Neutrophil (primary cell): ENCODE measurements at regions not wholly inside any gene's neighbourhood (a gene's known extent, or its start where the extent isn't known, plus 50 kb on each side); places are given as distances from the start of the nearest gene placed in this dataset.

Experiments used
- H3K27ac ChIP-seq: fragments of 200-600 bp; sonication (generic); 2 replicates; pipeline ENCODE4 v1.5.1; 2016; ENCODE audit warnings: mild to moderate bottlenecking, moderate library complexity
- H3K27me3 ChIP-seq: fragments of 200-600 bp; sonication (generic); 2 replicates; pipeline ENCODE4 v1.6.0; 2016; ENCODE audit warnings: mild to moderate bottlenecking
- H3K36me3 ChIP-seq: fragments of 200-600 bp; sonication (generic); 2 replicates; pipeline ENCODE4 v1.5.1; 2017
- H3K4me1 ChIP-seq, 2 experiments: fragments of 200-600 bp in 1 of 2; sonication (generic) in 1 of 2; 1 replicate in 1 of 2; 2 replicates in 1 of 2; pipeline versions ENCODE4 v1.5.1 to v1.6.1; 2013 to 2016; ENCODE audit warnings: low read depth in 1 of 2, low read length in 1 of 2, mild to moderate bottlenecking in 1 of 2, moderate library complexity in 1 of 2; ENCODE audit not compliant: control insufficient read depth in 1 of 2, insufficient read depth in 1 of 2
- H3K4me3 ChIP-seq, 2 experiments: fragments of 200-600 bp in 1 of 2; sonication (generic) in 1 of 2; 1 replicate in 1 of 2; 2 replicates in 1 of 2; pipeline ENCODE4 v1.5.1; 2013 to 2016; ENCODE audit warnings: low read depth in 1 of 2, low read length in 1 of 2, mild to moderate bottlenecking in 1 of 2, moderate library complexity in 1 of 2
- H3K9me3 ChIP-seq: fragments of 200-600 bp; sonication (generic); 2 replicates; pipeline ENCODE4 v1.5.1; 2016
- TF ChIP-seq, protein P1 (sequence below): fragments of 200-600 bp; sonication (generic); IDR thresholded peaks from 2 replicates; pipeline ENCODE4 v1.5.1; 2016; ENCODE audit warnings: antibody characterized with exemption

GRCh38 chr13:107209824-107210722 lies 642.1 kb upstream of the ARGLU1 start:
- Histone ChIP-seq H3K9me3 (no peaks in the 10 kb centered on the region), H3K4me3 (no peak overlapping the region), H3K4me1 (no peaks in the 10 kb centered on the region), H3K27ac (no peak overlapping the region), H3K27me3 (no peaks in the 10 kb centered on the region), H3K36me3 (no peaks in the 10 kb centered on the region)
- TF ChIP-seq, protein P1, sequence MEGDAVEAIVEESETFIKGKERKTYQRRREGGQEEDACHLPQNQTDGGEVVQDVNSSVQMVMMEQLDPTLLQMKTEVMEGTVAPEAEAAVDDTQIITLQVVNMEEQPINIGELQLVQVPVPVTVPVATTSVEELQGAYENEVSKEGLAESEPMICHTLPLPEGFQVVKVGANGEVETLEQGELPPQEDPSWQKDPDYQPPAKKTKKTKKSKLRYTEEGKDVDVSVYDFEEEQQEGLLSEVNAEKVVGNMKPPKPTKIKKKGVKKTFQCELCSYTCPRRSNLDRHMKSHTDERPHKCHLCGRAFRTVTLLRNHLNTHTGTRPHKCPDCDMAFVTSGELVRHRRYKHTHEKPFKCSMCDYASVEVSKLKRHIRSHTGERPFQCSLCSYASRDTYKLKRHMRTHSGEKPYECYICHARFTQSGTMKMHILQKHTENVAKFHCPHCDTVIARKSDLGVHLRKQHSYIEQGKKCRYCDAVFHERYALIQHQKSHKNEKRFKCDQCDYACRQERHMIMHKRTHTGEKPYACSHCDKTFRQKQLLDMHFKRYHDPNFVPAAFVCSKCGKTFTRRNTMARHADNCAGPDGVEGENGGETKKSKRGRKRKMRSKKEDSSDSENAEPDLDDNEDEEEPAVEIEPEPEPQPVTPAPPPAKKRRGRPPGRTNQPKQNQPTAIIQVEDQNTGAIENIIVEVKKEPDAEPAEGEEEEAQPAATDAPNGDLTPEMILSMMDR, result no peak

DNA sequence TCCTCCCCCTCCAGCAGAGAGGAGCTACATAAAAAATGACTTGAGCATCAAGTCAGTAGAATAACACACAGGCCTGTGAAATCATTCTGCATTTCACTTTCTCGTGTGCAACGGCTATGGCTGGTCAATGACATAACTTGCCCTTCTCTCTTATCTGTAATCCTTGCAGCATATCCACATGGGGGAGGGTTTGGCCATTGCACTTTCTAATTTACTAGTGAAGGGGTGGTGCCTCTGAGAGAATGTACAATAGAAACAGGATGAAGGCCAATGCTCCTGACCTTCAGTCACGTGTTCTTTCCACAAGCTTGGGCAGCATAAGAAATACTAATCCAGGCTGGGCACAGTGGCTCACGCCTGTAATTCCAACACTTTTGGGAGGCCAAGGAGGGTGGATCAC lies 641.0 kb upstream of the ARGLU1 start:
- no peaks in the 10 kb centered on the region for H3K4me1 ChIP-seq
- TF ChIP-seq, protein P1, result no peak
- no peak overlapping the region for H3K27ac ChIP-seq
- H3K4me3 ChIP-seq, result no peak overlapping the region
- no peaks in the 10 kb centered on the region for H3K36me3 ChIP-seq
- H3K27me3 ChIP-seq, result no peaks in the 10 kb centered on the region
- H3K9me3 ChIP-seq, result no peaks in the 10 kb centered on the region

- Histone ChIP-seq H3K36me3 (no peaks in the 10 kb centered on the region), H3K9me3 (no peaks in the 10 kb centered on the region), H3K4me1 (no peaks in the 10 kb centered on the region), H3K27me3 (no peaks in the 10 kb centered on the region), H3K27ac (no peak overlapping the region), H3K4me3 (no peak overlapping the region)
- TF ChIP-seq, protein P1, result peak; percentile 86
Observed at GRCh38 chr13:107205318-107206104, 637.6 kb upstream of the ARGLU1 start.

GRCh38 chr13:107203146-107203847 lies 635.4 kb upstream of the ARGLU1 start:
- H3K36me3 ChIP-seq, result no peaks in the 10 kb centered on the region
- no peaks in the 10 kb centered on the region for H3K4me1 ChIP-seq
- TF ChIP-seq, protein P1, result no peak
- H3K4me3 ChIP-seq, result no peak overlapping the region
- H3K27ac ChIP-seq, result no peak overlapping the region
- H3K27me3 ChIP-seq, result no peaks in the 10 kb centered on the region
- H3K9me3 ChIP-seq, result no peaks in the 10 kb centered on the region

DNA sequence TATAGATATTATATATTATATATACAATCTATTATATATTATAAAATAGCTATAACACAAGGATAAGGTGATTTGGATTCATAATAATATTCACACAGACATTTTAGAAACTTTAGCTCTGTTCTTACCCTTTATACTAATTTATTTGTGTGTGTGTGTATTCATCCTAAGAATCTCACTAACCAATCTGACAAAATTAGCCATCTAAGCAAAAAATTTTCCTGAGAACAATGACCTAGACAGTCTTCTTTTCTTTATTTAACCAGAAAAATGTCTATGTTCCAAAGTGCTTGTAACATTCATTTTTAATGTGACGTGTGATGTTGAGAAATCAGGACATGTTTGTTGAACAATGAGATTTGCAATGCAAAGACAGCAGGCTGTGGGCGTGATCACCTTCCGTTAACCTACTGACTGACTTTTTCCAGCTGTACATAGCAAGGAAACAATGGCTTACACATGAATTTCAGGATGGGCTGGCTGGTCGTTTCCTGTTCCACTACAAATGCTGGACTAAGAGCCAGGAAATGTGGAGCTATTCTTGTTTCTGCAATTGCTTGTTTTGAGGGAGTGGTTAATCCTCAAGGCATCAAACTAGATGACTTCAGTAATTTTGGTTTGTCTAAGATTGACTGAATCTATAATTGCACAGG lies 634.6 kb upstream of the ARGLU1 start:
- Histone ChIP-seq H3K4me3 (no peak overlapping the region), H3K4me1 (no peaks in the 10 kb centered on the region), H3K9me3 (no peaks in the 10 kb centered on the region), H3K27ac (no peak overlapping the region), H3K36me3 (no peaks in the 10 kb centered on the region), H3K27me3 (no peaks in the 10 kb centered on the region)
- TF ChIP-seq, protein P1, result no peak
